ENCODE measurements at regions not wholly inside any gene's neighbourhood (a gene's known extent, or its start where the extent isn't known, plus 50 kb on each side); places are given as distances from the start of the nearest gene placed in this dataset.

DNA sequence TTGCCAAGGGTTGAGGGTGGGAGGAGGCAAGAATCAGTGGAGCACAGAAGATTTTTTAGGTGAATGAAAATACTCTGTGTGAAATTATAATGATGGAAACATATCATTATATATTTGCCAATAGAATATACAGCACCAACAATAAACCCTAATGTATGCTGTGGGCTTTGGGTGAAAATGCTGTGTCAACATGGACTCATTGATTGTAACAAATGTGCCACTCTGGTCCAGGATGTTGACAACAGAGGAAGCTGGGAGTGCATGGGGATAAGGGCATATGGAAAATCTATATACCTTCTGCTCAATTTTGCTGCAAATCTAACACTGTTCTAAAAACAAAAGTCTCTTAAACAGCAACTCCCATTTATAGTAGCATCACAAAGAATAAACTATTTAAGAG lies 114.3 kb downstream of the LYZL1 start:
- Histone ChIP-seq H3K4me3 (no peak overlapping the region), H3K9me3 (no peaks in the 10 kb centered on the region), H3K27me3 (no peaks in the 10 kb centered on the region), H3K36me3 (no peaks in the 10 kb centered on the region), H3K27ac (replicated peaks in 1 of 4) (no peak overlapping the region), H3K4me1 (no peaks in the 10 kb centered on the region)
- DNase-seq (ENCODE audit: extremely low spot score): no peak
- TF ChIP-seq POLR2A (IDR thresholded peaks at IDR 0.05; ENCODE audit: low read depth): no peak
- TF ChIP-seq, protein P1, sequence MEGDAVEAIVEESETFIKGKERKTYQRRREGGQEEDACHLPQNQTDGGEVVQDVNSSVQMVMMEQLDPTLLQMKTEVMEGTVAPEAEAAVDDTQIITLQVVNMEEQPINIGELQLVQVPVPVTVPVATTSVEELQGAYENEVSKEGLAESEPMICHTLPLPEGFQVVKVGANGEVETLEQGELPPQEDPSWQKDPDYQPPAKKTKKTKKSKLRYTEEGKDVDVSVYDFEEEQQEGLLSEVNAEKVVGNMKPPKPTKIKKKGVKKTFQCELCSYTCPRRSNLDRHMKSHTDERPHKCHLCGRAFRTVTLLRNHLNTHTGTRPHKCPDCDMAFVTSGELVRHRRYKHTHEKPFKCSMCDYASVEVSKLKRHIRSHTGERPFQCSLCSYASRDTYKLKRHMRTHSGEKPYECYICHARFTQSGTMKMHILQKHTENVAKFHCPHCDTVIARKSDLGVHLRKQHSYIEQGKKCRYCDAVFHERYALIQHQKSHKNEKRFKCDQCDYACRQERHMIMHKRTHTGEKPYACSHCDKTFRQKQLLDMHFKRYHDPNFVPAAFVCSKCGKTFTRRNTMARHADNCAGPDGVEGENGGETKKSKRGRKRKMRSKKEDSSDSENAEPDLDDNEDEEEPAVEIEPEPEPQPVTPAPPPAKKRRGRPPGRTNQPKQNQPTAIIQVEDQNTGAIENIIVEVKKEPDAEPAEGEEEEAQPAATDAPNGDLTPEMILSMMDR (IDR thresholded peaks at IDR 0.05): no peak
- no peak for TF ChIP-seq POLR2AphosphoS5 (IDR thresholded peaks at IDR 0.05)
- TF ChIP-seq EP300 (IDR thresholded peaks at IDR 0.05): no peak
- intact Hi-C loops (cut with DNase I): no loop called here

DNA sequence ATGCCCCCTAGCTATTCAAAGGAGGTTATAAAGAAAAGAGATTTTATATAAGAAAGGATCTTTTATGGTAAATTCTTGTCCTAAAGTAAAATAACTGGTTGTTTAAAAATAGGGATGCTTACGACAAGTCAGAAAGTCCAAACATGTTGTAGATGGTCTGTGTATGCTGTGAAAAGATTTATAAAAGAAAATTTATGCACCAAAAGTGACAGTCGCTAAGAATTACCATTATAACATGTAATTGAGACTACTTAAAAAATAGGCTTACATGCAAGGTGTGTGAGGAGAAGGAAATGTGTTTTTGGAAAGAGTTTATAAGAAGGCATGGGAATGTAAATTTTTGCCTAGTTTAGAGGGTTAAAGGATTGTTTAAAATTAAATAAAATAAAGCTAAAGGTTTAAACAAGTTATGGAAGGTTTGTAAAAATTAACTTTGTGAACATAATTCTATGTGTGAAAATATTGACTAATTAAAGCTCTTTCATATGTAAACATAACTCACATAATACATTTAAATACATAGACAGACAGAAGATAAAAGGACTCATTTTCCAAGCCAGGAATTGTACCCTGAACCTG lies 118.5 kb downstream of the LYZL1 start:
- no peaks in the 10 kb centered on the region for H3K9me3 ChIP-seq
- no peak overlapping the region for H3K27ac ChIP-seq (replicated peaks in 1 of 4)
- no peaks in the 10 kb centered on the region for H3K36me3 ChIP-seq
- TF ChIP-seq POLR2AphosphoS5 (IDR thresholded peaks at IDR 0.05) (no peak), EP300 (IDR thresholded peaks at IDR 0.05) (no peak), POLR2A (IDR thresholded peaks at IDR 0.05; ENCODE audit: low read depth) (no peak)
- TF ChIP-seq, protein P1 (IDR thresholded peaks at IDR 0.05): no peak
- intact Hi-C loops (cut with DNase I): no loop called here
- H3K4me1 ChIP-seq: peaks cover 18 to 29% (median 27%) of the 10 kb centered on the region in 4 donors
- no peaks in the 10 kb centered on the region for H3K27me3 ChIP-seq
- 87% methylated on average over 2 of the region's 2 CpGs for WGBS
- H3K4me3 ChIP-seq: no peak overlapping the region
- DNase-seq (ENCODE audit: extremely low spot score): no peak
